ENCODE measurements at regions not wholly inside any gene's neighbourhood (a gene's known extent, or its start where the extent isn't known, plus 50 kb on each side); places are given as distances from the start of the nearest gene placed in this dataset.

GRCh38 chr5:56288873-56289601, 55.9 kb upstream of the ANKRD55 start:
- peak; percentile 63 for DNase-seq

- no peak for DNase-seq
Measured at GRCh38 chr5:56286015-56286884, 53.1 kb upstream of the ANKRD55 start.

- DNase-seq = no peak
Measured at GRCh38 chr5:56282951-56283350, 49.8 kb upstream of the ANKRD55 start.

Measured in hematopoietic multipotent progenitor cell treated with erythropoietin and hydrocortisone succinate and interleukin-3 and kit ligand, for 4 days (in vitro differentiated cells).